NCI-H2107 (cell line): ENCODE measurements at regions not wholly inside any gene's neighbourhood (a gene's known extent, or its start where the extent isn't known, plus 50 kb on each side); places are given as distances from the start of the nearest gene placed in this dataset.
"Not testable (repeated sequence)": the region's sequence is repeated elsewhere in the genome, so short reads cannot be mapped to it uniquely, and the experiment has no call there.

Source experiments
- DNase-seq: peaks from one replicate; lab custom pipeline; 2025; lab: John Stamatoyannopoulos, UW

DNA sequence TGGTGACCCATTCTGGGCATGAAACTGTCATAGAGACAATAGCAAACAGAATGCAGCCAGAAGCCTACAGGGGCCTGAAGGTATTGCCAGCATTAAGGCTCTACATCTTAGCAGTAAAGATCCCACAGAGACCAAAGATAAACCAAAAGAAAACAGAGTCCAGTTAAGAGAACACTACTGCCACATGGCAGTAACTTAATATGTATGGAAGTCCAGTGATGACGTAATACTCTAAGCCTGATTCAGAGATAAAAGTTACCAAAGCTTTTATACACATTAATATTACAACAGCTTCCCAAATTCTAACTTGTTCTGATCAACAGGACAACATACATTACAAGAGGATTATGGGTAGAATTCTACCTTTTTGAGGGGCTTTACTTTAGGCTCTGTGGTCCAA, 371.5 kb downstream of the PRELID2 start:
- no peak for DNase-seq

DNA sequence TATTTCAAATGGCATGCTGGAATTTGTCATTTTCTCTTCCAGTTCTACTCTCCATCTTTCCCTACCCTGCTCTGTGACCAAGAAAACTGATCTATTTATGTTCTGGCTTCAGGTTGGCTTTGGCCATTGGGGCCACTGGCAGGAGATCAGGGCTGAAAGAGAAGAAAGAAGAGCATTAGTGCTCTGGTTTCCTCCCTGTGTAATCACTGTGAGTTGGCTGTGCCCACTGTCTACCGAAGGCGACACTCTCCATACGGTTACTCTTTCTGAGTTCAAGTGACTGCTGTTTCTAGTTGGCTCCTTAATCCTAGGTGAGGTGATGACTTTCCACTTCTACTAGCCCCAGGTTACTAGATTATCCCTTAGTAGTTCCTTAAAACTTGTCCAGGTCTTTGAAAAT, 372.6 kb downstream of the PRELID2 start:
- DNase-seq, result no peak

DNA sequence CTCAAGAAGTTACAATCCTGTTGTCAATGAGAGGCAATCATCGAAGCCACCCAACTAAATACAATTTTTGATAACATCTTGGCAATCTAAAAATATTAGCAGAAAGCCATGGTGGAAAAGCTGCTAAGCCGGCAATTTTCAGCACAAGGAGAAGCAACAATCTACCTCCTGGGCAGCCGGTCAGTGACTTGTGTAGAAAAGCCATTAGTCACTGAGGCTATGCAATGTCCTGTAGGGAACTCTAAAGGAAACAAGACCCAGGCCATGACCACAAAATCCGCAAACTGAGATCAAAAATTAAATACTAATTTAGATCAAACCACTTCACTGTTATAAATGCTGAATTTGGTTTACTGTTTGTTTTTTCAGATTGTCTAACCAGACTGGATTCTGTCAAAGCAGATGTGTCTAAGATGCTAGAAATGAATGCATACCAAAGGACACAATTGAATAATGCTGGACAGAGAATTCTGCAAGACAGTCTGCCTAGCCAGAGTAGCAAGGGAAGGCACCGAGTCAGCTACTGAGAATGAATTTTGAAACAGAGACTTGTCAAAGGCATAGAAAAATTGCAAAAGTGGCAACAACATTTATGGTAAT, 384.8 kb downstream of the PRELID2 start:
- no peak for DNase-seq

DNA sequence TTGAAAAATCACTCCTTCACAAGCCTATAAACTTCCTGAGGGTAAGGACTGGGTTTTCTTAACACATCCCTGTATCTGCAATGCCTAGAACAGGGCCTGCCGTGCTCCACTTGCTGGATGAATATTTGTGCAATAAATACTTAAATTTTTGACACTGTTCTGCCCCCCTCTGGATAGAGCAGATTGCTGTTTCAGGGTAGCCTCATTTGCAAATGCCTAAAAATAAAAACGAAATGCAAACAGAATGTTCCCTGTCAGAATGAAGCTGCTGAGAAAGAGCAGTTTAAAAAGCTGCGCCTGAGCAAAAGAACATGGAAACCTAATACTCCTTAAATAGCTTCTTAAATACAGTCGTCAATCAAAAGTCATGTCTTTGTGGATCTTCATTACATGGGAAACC, 385.3 kb downstream of the PRELID2 start:
- no peak for DNase-seq

DNA sequence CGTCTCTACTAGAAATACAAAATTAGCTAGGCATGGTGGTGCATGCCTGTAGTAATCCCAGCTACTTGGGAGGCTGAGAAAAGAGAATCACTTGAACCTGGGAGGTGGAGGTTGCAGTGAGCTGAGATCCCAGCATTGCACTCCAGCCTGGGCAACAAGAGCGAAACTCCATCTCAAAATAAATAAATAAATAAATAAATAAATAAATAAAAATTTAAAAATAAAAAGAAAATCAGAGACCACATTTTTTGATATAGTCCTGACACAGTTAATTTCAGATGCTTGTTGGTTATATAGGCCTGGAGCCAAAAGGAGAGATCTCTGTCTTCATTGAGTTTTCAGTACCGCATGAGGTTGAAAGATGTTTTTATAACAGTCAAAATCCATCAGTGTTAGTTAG, 388.3 kb downstream of the PRELID2 start:
- DNase-seq, result not testable (repeated sequence)

DNA sequence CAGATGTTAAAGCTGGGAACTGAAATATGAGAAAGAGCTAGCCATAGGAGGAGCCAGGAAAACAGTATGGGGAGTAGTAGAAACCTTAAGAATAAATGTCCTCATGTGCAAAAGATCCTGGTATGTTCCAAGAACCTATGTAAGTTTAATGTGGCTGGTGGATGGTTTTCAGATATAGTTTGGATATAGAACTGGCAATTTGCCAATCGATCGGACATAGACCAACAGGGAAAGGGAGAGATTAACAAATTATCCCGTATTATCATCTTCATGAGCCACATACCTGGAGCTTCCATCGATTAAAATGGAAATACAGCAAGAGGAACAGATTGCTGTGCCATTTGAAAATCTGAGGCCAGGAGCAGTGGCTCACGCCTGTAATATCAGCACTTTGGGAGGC, 388.7 kb downstream of the PRELID2 start:
- DNase-seq, result no peak

DNA sequence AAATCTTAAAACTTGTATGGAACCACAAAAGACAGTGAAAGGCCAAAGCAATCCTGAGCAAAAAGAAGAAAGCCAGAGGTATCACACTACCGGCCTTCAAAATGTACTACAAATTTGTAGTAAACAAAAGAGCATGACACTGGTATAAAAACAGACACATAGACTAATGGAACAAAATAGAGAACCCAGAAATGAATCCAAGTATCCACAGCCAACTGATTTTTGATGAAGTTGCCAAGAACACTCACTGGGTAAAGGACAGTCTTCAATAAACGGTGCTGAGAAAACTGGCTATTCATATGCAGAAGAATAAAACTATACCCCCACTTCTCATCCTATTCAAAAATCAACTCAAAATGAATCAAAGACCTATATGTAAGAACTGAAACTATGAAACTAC, 390.1 kb downstream of the PRELID2 start:
- no peak for DNase-seq

DNA sequence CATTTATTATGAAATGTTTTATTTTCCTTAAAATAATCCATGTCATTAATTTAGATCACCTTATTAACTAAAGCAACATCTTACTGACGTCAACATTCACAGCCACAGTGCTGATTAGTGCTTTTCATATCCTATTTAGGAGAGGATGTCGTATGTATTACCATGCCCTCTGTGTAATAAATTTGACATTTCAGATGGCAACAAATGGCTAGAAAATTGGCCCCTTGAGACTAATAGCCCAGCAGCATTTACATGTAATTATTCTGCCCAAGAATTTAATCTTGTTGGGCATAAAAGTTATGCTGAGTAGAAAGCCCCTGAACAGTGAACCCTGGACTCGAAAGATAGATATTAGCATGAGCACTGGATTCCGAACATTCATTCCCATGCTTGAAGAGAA, 391.2 kb downstream of the PRELID2 start:
- DNase-seq, result no peak

DNA sequence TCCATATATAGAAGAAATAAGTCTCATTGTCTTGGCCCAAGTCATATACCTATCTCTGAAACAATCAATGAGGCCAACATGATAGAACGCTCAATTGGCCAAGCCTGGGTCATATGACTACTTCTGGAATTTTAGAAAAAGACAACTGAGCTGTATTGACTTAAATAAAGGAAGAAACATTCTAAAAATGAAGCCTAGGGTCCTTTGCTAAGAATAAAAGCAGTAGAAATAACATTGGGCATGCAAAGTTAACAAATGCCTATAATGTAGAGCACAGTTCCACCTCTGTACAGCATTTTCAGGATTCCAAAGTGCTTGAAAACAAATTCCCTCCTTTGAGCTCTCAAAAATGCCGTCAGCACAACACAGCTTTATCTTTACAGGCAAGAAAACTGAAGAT, 391.8 kb downstream of the PRELID2 start:
- DNase-seq, result no peak

DNA sequence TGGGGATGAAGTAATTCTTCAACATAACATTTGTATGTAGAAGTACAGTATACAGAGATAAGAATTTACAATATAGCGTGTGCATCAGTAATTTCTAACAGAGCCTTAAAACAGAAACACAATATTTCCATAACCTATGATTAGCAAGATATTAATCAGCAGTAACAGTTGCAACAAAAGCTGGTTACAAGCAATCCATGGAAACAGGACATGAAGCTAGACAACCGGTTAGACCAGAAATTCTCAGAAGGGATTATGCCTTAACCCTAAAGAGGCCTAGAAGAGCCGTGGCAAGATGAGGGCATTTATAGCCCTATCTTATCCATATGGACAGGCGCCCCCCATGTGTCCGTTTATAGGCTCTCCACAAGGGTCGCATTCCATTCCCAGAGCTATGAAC, 392.5 kb downstream of the PRELID2 start:
- not testable (repeated sequence) for DNase-seq

DNA sequence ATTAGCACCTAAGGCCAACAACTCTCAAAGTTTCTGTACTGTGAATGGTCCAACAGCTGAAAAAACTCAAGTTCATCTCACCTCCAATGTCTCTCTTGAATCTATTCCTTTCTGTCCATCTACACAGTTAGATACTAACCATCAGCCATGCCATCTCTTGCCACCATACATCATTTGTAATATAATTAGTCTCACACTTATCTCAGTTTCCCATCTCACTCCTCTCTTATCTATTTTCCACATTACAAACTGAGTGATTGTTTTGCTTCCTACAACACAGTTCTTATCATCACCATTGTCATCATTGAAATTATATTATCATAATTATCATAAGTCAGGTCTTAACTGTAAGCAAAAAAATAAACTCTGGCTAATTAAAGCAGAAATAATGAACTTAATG, 393.9 kb downstream of the PRELID2 start:
- DNase-seq, result no peak

DNA sequence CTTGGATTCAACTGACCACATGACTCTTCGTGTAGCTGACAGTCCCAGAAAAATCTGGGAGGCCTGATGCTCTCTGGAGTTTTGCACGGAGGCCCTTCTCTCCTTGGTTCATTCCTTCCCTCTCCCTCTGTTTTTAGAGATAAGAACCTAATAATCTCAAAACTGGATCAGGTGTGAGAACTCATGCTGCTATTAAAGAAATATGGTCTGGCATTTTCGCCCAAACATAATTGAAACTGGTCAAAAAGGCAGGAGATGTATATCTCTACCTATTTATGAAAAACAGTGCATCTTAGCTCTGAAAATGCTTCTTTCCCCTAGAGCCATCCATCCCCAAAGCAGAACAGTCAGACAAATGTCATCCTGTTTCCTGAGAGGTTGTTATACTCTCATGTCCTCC, 397.5 kb downstream of the PRELID2 start:
- no peak for DNase-seq

DNA sequence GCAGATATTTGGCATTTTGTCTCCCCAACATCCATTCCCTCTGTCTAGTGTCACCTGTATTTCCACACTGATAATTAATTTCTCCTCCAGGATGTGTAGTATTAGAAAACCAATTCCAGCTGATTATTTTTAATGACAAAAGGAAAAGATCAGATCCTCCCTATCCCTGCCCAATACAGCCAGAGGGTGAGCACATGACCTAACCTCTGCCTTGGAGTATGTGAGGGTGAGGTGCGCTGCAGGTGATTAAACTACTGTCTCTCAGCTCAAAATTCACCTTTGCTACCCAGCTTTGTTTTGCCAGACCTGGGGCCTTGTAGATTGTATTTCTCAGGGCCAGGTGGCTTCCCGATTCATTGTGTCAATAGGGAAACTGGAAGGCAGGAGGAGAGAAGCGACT, 402.1 kb downstream of the PRELID2 start:
- DNase-seq, result no peak

DNA sequence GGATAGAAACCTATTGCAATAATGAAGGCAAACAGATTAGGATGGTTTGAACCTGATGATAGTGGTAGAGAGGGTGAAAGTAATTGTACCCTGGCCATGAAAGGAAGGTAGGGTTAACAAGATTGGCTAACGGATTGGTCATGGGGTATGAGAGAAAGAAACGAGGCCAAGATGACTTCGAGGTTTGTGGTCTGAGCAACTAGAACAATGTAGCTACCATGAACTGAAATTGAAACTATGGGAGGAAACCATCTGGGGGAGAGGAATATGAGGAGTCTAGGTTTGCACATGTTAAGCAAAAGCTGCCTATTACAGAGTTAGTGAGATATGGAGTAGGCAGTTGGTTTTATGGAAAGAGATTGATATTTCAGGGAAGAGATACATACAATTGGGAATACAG, 406.0 kb downstream of the PRELID2 start:
- DNase-seq, result no peak

DNA sequence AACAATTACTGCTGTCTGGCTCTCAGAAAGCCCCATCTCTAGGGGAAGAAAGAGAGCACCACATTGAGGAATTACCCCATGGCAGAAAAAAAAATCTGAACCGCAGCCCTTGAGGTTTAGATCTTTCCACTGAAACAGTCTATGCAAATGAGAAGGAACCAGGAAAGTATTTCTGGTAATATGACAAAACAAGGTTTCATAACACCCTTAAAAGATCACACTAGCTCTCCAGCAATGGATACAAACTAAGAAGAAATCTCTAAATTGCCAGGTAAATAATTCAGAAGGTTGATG, 427.1 kb downstream of the PRELID2 start:
- no peak for DNase-seq

DNA sequence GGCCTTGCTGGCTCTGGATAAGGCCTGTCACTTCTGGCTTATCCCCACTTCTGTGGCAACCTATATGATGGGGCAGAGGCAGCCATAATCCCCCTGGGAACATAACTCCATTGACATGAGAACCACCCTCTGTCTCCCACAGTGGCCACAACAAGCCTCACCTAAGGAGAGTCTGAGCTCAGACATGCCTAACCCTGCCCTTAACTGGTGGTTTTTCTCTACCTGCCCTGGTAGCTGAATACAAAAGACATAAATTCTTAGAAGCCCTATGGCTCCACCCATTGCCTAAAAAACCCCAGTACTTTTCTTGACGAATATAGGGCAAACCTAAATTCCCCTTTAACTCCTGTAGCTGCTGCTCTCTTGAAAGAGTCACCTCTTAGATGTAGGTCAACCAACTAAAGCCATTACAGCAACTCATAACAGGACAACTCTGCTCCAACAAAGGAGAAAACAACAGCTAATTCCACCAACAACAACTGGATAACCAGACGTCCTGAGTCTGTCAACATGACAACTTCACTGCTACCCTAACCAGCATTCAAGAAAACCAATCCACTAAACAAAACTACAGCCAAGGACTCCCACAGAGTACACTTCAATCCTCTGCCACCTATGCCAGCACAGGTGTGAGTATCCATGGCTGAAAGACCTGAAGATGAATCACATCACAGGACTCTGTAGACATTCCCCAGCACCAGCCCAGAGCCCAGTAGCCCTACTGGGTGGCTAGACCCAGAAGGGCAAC, 427.7 kb downstream of the PRELID2 start:
- no peak for DNase-seq

DNA sequence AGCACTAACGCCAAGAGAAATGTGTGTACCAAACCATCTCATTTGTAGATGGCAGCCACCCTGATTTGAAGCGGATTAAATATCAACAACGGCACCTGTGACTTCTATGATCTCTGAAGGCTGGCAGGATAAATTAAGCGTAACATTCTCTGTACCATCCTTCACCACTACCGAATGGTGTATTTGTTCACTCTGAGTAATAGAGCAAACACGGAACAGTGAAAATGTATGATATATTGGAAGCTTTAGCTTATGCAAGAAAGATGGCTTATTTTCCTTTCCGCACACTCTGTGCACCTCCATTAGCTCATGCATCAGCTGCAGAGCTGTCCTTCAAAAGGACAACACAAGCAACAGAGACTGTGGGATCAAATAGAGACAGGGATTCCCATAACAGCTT, 431.1 kb downstream of the PRELID2 start:
- DNase-seq, result no peak

DNA sequence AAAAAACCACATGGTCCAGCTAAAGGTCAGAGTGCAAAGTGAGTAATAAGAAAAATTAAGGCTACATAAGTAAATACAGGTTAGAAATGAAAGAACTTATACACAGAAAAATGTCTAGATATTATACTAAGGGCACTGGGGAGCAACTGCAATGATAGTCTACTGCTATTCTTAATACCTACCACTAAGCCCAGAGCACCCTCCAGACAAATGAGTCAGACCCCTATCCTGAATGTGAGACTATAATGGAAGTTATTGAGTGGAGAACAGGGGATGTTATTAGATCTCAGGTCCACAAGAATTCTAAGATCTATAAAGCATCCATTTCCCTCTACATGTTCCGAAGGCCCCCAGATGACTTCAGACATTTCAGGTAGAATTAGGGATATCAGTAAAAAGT, 438.3 kb downstream of the PRELID2 start:
- no peak for DNase-seq

DNA sequence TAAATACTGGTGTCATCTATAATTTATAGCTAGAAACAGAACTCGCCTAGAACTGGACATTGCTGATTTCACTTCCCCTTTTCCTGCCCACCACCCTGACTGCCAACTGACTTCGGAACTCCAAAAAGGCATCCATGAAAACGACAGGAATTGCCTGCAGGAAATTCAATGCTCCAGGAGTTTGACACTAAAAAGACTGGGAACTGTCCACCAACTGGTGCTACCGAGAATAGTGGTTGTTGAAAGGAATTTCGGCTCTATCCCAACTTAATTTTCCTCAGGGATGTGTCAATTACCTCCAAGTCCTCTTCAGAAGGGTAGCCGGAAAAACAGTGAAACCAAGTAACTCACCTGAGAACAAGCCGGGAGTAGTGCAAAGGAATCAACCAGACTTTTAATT, 440.0 kb downstream of the PRELID2 start:
- not testable (repeated sequence) for DNase-seq

DNA sequence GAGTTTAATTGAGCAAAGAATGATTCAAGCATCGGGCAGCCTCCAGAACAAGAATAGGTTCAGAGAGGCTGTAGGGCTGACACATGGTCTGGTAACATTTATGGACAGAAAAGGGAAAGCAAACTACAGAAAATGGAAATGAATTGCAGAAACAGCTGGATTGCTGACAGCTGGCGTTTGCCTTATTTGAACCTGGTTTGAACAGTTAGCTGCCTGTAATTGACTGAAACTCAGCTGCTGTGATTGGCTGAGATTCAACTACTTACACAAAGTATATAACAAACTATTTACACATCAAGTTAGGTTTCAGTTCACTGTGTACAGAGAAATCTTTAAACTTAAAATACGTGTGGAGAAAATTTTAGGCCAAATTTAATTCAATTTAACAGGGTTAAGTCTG, 441.7 kb downstream of the PRELID2 start:
- no peak for DNase-seq

DNA sequence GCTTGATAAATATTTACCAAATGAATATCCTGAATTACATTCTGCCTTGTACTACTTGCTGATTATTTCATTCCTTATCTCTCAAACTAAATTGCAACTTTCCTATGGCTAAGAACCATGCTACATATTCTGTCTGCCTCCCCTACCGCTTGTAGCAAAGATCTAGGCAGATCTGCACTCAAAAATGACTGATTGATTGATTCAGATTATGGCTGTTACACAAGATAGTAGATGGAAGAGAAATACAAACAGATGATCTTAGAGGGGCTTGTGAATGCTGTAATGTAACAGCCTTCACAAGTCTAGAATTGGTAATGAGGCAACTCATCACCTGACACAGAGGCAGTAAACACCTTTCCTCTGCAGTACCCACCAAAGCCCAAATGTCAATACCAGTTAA, 446.1 kb downstream of the PRELID2 start:
- DNase-seq, result no peak

DNA sequence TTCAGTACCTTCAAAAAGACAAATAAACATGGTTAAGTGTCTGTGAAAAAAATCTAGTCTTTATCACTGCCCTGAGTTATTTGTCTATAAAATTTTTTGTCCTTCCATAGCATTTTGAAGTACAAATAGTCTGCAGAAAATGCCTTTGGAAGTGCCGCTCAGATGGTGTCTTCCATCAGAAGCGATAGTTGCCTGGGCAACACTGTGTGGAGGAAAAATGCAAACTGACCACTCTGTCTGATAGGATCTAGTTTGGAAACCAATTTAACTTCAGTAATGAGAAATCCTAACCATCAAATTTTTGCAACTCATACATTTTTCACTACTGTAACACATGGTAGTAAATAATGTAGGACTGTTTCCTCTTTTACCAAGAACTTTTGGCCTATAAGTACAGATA, 449.9 kb downstream of the PRELID2 start:
- DNase-seq, result no peak

DNA sequence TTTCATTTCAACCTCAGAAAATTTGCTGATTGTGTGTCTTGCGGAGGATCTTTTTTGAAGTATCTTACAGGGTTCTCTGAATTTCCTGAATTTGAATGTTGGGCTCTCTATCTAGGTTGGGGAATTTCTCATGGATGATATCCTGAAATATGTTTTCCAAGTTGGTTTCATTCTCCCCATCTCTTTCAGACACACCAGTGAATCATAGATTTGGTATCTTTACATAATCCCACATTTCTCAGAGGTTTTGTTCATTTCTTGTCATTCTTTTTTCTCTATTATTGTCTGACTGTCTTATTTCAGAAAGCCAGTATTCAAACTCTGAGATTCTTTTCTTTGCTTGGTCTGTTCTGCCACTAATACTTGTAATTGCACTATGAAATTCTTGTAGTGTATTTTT, 456.9 kb downstream of the PRELID2 start:
- no peak for DNase-seq

DNA sequence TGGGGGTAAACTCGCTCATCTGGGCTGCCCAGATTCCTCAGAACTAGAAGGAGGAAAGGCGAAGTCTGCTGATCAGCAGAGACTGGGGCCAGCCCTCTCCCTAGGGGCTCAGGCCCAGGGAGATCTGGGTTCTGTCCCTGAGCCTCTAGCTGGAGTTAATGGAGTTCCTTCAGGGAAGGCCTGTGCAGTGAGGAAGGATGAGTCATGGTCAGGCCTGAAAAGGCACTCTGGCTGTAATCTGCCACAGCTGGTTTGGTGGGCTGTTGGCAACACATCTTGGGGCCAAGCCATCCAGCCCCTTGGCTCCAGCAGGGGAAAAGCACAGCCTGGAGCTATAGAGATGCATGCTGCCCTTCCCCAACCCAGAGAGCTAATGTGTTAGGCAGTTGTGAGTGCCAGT, 459.6 kb downstream of the PRELID2 start:
- no peak for DNase-seq
